ENCODE measurements at regions not wholly inside any gene's neighbourhood (a gene's known extent, or its start where the extent isn't known, plus 50 kb on each side); places are given as distances from the start of the nearest gene placed in this dataset.

GRCh38 chr1:201656311-201657032 lies 117.5 kb downstream of the NAV1 start:
- Histone ChIP-seq H3K36me3 (ENCODE audit: control insufficient read depth in 1 of 2, insufficient read depth in 2 of 2, low read length in 2 of 2) (no peaks in the 10 kb centered on the region), H3K9ac (ENCODE audit: low read length) (no peak overlapping the region), H3K4me3 (replicated peaks in 1 of 2; ENCODE audit: low read depth in 1 of 2, low read length in 2 of 2) (no peak overlapping the region), H3K27ac (ENCODE audit: low read depth, low read length) (no peak overlapping the region), H2AFZ (ENCODE audit: low read depth, low read length, poor library complexity, severe bottlenecking) (no peak overlapping the region), H3K9me3 (ENCODE audit: control insufficient read depth in 1 of 2, insufficient read depth in 1 of 2, low read depth in 1 of 2, low read length in 2 of 2) (no peaks in the 10 kb centered on the region), H3K4me2 (ENCODE audit: low read length) (no peak overlapping the region), H3K27me3 (ENCODE audit: insufficient read depth, low read length) (no peaks in the 10 kb centered on the region), H3K9me2 (ENCODE audit: insufficient read depth) (no peaks in the 10 kb centered on the region), H3K4me1 (ENCODE audit: control insufficient read depth in 1 of 2, insufficient read depth in 2 of 2, low read length in 2 of 2) (no peaks in the 10 kb centered on the region), H3K79me2 (ENCODE audit: insufficient read depth, low read length) (peaks cover 4% of the 10 kb centered on the region; the same call in 1 of the 2 replicates), H4K20me1 (ENCODE audit: insufficient read depth) (no peaks in the 10 kb centered on the region)
- ChIA-PET POLR2A (no interaction called here), CTCF (no interaction called here), RAD21 (ENCODE audit: low non-redundant PET in 1 of 2, low total read pairs in 2 of 2, uncharacterized antibody in 2 of 2, unreplicated experiment in 2 of 2) (no interaction called here)
- no peak for DNase-seq (ENCODE audit: low read depth, low spot score)
- no peak for ATAC-seq
- intact Hi-C loops (cut with micrococcal nuclease): no loop called here
- BruUV-seq (replicated peaks): no TSS peak
- TF ChIP-seq SRF (IDR thresholded peaks at IDR 0.05; ENCODE audit: low read depth) (no peak), SP1 (IDR thresholded peaks at IDR 0.05; ENCODE audit: low read depth) (no peak), EGR1 (IDR thresholded peaks at IDR 0.05; ENCODE audit: low read depth) (no peak), TCF7L2 (IDR thresholded peaks at IDR 0.05; ENCODE audit: borderline replicate concordance, extremely low read depth, insufficient read depth, insufficient read length) (no peak), ZBTB33 (IDR thresholded peaks at IDR 0.05; ENCODE audit: extremely low read depth, insufficient replicate concordance, low read length) (no peak), EZH2 (IDR thresholded peaks at IDR 0.05) (no peak), POLR2A (IDR thresholded peaks at IDR 0.05; ENCODE audit: borderline replicate concordance, extremely low read depth, insufficient read depth, insufficient read length) (no peak), EZH2phosphoT487 (IDR thresholded peaks at IDR 0.05; ENCODE audit: borderline replicate concordance) (no peak), FOSL1 (IDR thresholded peaks at IDR 0.05; ENCODE audit: low read depth) (no peak), ATF3 (IDR thresholded peaks at IDR 0.05) (no peak), JUND (IDR thresholded peaks at IDR 0.05) (no peak), POLR2AphosphoS5 (IDR thresholded peaks at IDR 0.05; ENCODE audit: low read depth, low read length) (no peak), SIN3A (IDR thresholded peaks at IDR 0.05; ENCODE audit: low read depth) (no peak), REST (IDR thresholded peaks at IDR 0.05; ENCODE audit: low read depth) (no peak), ZNF274 (IDR thresholded peaks at IDR 0.05; ENCODE audit: low read depth, low read length) (no peak), ZFX (IDR thresholded peaks at IDR 0.05) (no peak)
